LoVo (cell line): ENCODE measurements at regions not wholly inside any gene's neighbourhood (a gene's known extent, or its start where the extent isn't known, plus 50 kb on each side); places are given as distances from the start of the nearest gene placed in this dataset.

Experiments
- DNase-seq: peaks from one replicate; pipeline ENCODE4 v3.0.0-alpha.2; 2016; ENCODE audit warnings: low spot score

DNA sequence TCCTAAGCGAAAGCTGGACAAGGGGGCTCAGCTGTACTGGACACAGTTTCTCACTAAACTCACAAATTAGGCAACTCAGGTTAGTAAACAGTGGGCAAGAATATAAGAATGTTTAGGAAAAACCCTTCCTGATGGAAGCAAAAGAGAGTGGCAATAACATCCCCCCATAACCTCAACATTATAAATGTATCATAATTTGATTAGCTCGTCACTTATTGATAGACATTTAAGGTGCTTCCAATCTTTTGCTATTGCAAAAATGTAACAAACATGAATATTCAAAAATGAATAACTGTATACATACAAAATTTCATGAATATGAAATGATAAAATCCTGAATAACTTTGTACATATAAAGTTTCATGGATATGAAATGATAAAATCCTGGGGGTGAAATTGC lies 415.7 kb downstream of the EPM2A start:
- no peak for DNase-seq

DNA sequence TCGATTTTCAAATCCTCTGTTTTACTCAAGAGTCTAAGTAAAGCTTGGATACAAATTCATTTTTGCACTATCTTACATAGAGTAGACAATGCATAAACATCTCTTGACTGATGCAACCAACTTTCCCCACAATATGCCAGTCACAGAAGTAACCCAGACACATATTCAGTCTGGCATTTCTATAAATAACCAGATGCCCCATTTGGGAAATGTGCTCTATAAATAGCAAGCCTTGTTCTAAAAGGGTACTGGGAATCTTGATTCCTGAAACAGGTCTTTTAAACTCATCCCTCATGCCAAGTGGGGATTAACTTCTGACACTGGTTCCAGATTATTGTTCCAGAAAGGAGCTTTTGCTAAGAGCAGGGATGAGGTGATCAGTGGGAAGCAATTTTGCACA lies 411.7 kb downstream of the EPM2A start:
- no peak for DNase-seq

DNA sequence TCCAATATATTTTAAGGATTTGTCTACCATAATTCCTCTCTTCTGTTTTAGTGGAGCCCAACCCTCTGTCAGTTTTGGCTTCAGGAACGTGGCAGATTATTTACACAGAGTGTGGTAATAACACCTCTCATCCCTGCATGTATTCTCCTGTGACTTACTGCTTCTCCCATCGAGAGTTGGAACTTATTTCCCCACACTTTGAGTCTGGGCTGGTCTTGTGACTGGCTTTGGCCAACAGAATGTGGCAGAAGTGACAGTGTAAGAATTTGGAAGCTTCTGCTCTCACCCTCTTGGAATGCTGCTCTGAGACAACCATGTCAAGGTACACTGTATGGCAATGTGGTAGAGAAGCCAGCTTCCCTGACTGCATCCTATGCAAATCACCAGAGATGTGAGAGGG lies 407.7 kb downstream of the EPM2A start:
- DNase-seq: no peak

DNA sequence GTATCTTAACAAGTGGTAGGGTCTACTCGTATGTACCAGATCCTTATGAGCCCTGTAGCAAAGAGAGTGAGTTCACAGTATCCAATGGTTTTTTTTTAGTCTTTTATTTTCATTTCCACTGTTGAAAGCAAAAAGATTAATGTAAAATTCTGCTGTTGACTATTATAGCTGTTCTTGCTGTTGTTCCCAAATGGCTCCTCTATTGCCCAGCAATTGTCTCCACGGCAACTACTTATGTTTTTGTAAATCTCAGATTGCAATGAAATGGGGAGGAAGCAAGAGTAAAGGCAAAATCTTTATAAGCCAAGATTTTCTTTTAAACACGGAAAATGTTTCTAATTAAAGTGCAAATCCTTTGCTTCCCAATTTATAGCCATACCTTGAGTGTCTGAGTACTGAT lies 406.1 kb downstream of the EPM2A start:
- DNase-seq: no peak

DNA sequence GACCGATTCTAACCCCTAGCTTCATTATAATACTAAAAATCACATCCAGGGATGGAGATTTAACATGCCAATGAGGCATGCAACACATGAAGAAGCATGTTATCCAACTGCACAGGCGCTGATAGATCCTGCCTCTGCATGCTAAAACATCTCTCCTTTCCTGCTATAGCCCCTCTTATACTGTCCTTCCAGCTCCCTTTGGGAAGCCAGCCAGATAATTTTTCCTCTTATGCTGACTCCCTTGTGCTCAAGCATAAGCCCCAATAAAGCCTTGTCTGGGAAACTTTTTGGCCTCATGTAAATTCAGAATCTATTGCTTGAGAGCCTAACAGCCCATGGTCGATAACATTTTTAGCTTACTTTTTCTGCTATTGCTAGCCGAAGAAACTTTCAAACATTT lies 404.3 kb downstream of the EPM2A start:
- no peak for DNase-seq

DNA sequence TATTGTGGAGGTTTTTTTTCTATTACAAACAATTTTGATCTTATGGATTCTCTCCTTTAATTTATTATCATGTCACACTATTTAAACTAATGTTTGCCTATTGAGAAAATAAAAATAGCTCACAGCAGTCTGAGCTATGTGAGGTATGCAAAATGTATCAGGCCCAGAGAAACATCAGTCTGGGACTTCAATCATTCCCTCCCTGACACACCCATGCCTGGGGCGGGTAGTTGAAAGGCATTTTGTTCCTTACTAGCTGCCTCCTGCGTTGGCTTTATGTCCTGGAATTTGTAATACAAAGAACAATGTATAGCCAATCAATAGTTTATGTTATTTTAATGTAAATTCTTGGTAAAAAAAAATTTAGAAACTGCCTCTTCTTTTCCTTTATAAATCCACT lies 403.3 kb downstream of the EPM2A start:
- no peak for DNase-seq

DNA sequence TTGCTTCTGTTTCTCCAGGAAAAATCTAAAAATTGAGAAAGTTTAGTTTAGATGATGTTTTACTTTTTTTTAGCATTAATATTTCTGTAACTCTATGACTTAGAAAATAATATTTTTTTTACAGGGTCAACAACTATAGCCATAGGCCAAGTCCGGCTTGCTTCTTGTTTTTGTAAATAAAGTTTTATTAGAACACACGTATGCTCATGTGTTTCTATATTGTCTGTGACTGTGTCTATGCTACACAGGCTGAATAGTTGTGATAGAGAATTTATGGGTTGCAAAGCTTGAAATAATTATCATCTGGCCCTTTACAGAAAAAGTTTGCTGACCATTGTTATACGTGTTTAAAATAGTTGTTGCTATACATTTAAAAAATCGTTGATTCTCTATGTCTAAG lies 399.2 kb downstream of the EPM2A start:
- DNase-seq: no peak

DNA sequence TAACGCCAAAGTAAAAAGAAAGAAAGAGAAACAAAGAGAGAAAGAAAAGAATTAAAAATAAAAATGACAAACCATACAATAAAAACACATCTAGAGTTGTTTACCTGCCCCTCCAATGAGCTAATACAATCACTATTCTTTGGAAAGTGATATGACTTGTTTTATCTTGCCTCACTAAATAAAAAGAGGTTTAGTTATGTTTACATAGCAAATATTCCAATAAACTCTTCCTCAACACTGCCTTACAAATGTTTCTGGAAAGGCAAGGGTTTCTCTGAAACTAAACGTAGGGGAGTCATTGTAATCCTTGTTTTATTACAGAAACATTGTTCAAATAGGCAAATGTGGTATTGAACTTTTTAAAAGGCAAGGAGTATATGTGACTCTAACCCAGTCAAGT lies 396.2 kb downstream of the EPM2A start:
- no peak for DNase-seq

DNA sequence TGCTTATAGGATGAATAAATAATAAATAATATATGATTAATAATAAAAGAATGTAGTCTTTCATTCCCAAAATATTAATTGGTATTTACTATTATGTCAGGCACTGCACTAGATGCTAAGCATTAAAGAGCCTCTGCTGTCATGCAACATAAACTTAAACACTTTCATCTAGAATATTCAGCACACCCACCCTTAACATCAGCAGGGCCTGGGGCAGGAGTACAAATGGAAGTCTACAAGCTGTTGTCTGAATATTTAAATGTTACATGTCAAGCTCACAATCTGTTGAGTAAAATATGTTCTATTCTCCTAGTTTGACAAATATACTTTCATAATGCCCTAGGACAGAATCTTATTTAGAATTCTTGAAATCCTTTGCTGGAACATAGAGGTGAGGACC lies 395.1 kb downstream of the EPM2A start:
- no peak for DNase-seq

DNA sequence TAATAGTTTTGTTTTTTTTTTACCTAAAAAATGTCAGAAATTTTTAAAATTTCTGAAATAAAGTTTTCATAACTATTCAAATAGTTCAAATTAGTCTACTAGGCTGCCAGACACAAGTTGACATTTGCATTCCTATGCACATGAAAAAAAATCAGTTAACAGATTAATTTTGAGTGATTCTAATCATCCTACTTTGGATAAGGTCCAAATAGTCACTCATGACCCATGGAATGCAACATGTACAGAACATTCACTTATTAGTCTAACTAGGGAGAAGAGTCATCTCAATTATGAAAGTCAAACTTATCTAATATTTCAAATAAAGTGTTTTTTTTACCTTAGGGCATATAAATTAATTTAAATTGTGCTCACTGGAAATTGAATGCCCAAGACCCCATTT lies 390.2 kb downstream of the EPM2A start:
- no peak for DNase-seq

DNA sequence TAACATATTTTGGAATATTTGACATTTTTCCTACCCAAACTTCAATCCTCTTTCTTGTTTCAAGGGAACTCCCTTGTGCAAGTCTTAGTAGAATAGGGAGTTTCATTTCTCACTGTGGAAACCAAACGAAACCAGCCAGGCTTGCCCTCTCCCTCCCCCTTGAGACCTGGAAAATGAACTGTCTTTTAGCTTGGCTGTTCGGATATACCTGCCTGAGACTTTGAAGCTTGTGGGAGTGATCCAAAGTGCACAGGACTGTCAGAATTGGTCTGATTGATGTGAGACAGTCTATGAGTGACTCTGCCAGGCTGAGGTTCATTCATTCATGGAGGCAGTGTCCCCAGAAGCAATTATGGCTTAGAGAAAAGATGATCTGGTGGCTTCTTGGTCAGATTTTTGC lies 388.1 kb downstream of the EPM2A start:
- DNase-seq: no peak

DNA sequence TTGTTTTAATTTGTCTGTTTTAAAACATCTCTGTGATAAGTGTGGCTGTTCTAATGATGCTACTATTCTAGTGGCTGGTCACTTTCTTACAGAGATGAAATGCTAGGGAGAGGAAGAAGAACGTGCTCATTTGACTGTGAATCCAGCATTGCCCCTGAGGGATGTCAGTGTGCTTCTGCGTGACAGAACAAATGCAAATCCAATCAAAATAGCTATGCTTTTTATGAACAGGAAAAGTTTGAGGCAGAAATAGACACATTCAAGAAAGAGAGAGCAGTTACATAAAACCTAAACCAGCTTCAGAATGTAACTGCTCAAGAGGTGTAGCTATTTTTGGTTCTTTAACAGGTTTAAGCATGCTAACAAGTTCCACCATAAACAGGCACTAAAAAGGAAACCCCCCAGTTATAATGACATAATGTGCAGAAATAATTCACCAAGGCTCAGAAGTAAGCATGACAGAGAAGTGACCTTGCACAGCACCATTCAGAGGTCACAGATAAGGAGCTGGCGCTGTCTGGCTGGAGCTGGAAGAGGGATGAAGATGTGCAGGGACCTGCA lies 385.3 kb downstream of the EPM2A start:
- no peak for DNase-seq

DNA sequence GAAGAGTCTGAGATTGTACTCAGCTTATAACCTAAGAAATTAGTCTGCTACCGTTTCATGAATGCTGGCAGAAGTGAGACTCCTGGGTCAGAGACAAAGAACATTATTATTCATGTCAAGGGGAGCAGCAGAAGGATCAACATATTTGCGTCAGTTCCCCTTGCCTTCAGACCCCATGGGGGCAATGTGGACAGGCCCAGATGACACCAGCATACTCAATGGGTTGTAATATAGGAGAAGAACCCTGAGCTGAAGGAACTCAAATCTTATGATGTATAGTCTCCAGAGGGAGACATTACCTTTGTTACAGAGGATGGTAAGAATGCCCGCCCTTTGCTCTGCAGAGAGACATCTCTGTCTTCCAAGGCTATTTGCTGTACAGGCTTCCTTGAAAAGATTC lies 384.4 kb downstream of the EPM2A start:
- DNase-seq: no peak

DNA sequence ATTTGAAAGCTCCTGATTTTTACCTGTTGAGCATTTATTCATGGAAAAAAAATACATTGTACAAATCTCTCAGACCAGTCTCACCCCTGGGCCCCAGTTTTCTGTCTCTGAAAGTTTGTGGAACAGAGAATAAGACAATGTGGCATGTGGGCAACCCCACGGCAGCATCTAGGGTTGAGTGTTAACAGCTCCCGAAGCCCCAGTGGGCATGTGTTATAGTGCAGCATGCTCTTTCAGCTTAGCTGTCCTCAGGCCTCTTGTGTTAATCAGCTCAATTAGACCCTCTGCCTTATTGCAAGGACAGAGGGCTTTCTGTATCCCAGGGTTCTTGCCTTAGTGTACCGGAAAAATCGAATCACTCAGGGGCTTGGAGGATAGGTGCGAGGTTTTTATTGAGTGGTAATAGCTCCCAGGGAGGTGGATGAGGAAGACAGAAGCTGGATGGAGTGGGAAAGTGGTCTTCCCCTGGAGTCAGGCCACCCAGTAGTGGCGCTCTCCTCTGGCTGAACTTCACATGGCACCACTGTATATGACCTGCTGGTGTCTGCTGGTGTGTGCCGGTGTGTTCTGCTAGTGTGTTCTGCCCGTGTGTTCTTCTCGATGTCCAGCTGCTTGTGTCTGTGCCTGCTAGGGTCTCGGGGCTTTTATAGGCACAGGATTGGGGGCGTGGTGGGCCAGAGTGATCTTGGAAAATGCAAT lies 382.8 kb downstream of the EPM2A start:
- DNase-seq: no peak

DNA sequence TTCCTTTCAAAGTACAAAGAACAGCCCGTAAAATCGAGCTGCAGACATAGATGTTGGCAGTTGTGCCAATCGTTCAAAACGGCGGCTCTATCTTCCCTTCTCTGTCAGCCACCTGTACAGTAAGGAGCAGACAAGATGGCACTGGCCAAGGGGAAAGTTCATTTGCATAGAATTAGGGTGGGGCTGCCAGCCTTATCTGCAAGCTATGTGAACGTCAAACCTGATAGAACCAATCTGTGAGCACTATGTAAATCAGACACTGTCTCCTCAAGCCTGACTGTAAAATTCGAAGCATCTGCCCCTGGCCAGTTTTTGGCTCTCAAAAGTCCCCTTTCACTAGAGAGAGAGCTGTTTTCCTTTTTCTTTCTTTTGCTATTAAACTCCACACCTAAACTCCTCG lies 374.5 kb downstream of the EPM2A start:
- no peak for DNase-seq

DNA sequence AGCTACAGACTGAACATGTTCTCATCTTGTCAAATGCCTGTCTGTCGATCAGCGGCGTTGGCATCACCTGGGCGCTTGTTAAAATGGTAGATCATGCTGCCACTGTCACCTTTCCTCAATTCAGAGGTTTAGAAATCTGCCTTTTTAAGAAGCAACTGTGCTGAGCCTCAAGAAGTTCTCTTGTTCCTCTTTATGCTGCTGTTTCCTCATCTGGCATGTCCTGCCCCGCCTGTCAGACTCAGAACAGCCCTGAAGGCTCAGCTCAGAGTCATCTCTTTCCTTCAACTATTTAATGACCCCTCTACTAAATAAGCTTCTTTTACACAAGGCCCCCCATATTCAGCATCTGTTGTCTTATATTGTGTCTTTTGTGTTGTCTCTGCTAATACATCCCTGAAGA lies 368.2 kb downstream of the EPM2A start:
- DNase-seq: no peak

DNA sequence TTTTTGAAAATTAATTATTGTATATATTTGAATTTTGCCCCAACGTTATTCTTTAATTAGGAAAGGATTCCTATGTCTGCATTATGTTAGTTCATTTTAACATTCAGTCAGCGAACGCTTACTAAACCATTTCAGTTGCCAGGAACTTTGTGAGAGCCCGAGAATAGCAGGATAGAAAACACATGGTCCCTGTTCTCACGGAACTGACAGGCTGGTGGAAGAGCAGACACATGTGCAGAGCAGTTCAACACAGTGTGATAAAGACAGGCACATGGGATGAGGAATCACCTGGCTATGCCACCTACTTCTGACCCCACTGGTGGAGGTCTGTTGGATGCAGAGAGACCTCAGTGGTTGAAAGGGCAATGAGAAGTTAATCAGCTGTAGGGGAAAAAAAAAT lies 367.2 kb downstream of the EPM2A start:
- DNase-seq: no peak

DNA sequence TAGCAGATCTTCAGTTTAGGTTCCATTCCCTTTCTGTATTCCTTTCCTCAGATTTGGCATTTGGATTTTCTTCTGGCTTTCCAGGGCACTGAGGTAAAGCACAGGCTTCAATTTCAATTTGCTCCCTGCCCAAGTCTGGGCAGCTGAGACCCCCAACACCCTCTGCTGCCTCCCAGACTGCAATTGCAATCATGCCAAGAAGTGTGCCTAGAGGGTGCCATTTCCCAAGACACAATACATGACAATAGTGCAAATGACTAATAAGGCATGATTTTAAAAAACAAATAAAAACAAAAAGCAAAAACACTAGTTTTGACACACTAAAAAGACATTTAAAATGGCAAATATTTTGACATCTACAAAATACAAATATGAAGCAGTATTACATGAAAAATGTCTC lies 364.8 kb downstream of the EPM2A start:
- DNase-seq: no peak

DNA sequence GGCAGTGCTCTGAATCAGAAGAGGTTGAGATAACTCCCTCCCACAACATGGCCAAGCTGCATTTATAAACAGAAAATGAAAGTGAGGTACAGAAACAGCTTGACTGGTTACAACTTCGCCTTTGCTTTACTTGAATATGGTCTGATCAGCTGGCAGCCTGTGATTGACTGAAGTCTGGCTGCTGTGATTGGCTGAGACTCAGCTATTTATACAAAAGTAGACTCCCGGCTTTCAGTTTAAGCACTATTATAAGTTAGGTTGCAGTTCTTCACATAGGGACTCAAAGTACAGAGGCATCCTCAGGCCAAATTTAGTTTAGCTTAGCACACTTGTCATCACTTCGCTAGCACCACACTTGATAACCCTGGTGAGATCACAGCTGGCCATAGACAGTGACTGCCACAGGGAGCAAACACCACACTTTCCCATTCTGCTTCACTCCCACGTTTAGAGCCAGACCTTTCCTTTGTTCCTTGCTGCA lies 362.6 kb downstream of the EPM2A start:
- peak; percentile 12 for DNase-seq

DNA sequence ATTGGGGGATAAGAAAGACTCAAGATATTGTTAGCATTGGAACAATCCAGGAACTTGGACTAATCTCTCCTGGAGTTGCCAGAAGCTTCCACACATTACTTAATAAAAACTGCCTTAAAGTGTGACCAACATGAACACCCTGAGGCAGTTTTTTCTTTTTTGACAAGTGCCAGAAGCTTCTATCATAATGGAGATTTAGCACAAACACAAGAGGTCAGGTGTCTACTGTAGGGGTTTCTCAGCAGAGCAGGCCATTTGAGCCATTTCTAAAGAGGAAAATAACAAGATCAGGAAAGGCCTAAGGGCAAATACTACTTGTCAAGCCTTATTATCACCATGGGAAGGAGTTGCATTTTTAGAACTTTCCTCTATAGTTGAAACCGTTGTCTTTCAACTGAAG lies 361.5 kb downstream of the EPM2A start:
- DNase-seq: no peak

DNA sequence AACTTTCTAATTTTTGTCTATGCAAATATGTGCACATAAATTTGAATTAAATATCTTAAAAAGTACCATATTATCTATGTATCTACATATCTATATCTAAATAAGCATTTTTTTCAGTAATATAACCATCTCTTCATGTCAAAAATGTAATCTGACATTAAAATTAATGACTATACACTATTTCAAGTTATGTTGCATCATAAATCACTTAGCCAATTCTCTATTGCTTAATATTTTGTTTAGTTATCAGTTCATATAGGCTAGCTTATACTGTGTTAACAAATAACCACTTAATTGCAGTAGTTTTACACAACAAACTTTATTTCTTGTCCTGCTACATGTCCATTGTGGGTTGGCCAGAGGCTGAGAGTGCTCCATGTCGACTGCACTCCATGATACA lies 360.8 kb downstream of the EPM2A start:
- no peak for DNase-seq

DNA sequence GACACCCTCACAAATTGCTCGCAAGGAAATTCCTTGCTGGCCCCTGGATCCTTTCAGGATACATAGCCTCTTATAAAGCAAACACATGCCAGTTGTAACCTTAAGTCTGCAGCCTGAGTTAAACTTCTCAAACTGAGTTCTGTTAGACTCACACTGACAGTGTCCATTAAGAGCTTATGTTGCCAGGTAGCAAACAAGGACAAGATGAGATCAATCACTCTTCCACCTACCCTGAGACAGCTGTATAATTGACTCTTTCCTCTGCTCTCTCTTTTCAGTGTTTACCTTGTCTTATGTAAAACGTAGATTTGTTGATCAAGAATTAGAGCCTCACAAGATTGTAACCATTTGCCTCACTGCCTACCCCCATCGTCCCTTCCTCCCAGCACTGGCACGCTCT lies 359.8 kb downstream of the EPM2A start:
- DNase-seq: no peak

DNA sequence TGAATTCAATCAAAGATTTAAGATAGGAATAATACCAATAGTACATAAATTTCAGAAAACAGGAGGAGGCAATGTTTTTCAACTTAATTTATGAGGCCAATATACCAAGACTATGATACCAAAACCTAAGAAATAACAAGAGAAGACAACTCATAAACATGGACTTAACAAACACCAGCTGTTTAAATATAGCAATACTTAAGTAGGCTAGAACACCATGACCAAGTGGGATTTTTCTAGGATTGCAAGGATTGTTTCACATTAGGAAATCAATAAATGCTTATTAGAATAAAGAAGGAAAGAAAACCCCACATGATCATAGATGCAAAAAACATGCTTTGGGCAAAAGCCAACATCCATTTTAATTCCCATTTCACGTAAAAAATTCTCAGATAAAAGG lies 355.1 kb downstream of the EPM2A start:
- no peak for DNase-seq

DNA sequence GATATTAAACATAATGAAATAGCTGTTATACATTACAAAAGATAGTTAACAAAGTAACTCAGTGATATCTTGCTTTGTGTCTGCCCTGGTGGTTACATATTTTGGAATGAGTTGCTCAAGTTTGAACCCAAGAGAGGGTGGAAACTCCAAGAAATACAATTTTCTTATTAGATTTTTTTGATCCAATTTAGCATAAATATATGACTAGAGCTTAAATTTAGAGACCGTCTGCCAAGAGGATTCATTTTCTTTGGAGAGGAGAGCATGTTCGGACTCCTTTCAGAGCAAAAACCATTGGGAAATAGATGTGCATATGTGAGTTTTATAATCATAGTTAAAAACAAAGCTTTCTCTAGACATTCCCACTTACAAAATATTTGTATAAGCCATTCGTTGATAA lies 353.4 kb downstream of the EPM2A start:
- DNase-seq: no peak
